ENCODE measurements at regions not wholly inside any gene's neighbourhood (a gene's known extent, or its start where the extent isn't known, plus 50 kb on each side); places are given as distances from the start of the nearest gene placed in this dataset.
"Not testable (repeated sequence)": the region's sequence is repeated elsewhere in the genome, so short reads cannot be mapped to it uniquely, and the experiment has no call there.

DNA sequence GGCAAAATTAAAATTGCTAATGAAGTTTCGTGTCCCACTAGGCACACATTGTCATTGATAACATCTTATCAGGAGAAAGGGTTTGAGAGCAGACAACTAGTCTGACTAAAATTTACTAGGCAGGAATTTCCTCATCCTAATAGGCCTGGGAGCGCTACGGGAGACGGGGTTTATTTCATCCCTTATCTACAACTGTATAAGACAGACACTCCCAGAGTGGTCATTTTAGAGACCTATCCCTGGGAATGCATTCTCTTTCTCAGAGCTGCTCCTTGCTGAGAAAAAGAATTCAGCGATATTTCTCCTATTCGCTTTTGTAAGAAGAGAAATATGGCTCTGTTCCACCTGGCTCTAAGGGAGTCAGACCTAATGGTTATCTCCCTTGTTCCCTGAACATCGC is 191.8 kb downstream of the NDUFS4 start:
- TF ChIP-seq POLR2AphosphoS5 (IDR thresholded peaks at IDR 0.05; ENCODE audit: borderline replicate concordance, low read depth, low read length); EZH2 (IDR thresholded peaks at IDR 0.05); FOXP2 (optimal IDR thresholded peaks at IDR 0.05; ENCODE audit: control extremely low read depth, extremely low read length, insufficient read depth): not testable (repeated sequence)

Data from SK-N-MC (cell line).